HL-60 (cell line): ENCODE measurements at regions not wholly inside any gene's neighbourhood (a gene's known extent, or its start where the extent isn't known, plus 50 kb on each side); places are given as distances from the start of the nearest gene placed in this dataset.

Source experiments
- DNase-seq, 2 experiments: peaks; one replicate each; pipeline ENCODE4 v3.0.0-alpha.2; 2010 to 2020; ENCODE audit warnings: low read depth in 1 of 2, low spot score in 1 of 2
- H3K27ac ChIP-seq: fragments of 250-450 bp; sonication (Bioruptor Pico); replicated peaks from 2 replicates; pipeline ENCODE4 v1.5.1; 2020; ENCODE audit warnings: mild to moderate bottlenecking, moderate library complexity
- H3K27me3 ChIP-seq: fragments of 250-450 bp; sonication (Bioruptor Pico); 2 replicates; pipeline ENCODE4 v1.5.1; 2021; ENCODE audit warnings: mild to moderate bottlenecking, moderate library complexity; ENCODE audit not compliant: insufficient read depth, poor library complexity, severe bottlenecking
- H3K4me3 ChIP-seq: replicated peaks from 2 replicates; pipeline ENCODE4 v1.5.1; 2011; ENCODE audit warnings: mild to moderate bottlenecking, control low read depth, low read length; ENCODE audit not compliant: insufficient read depth
- CTCF ChIP-seq: IDR thresholded peaks from one replicate; pipeline ENCODE4 v1.5.1; 2011; ENCODE audit warnings: low read length, control low read depth, inconsistent platforms; ENCODE audit not compliant: insufficient read depth
- GABPA ChIP-seq: IDR thresholded peaks from 2 replicates; pipeline ENCODE4 v1.6.1; 2012; ENCODE audit warnings: low read depth
- POLR2AphosphoS5 ChIP-seq: IDR thresholded peaks from 2 replicates; pipeline ENCODE4 v1.6.1; 2012; ENCODE audit warnings: low read depth
- REST ChIP-seq: IDR thresholded peaks from 2 replicates; pipeline ENCODE4 v1.6.1; 2012; ENCODE audit warnings: low read depth; ENCODE audit not compliant: insufficient replicate concordance
- SPI1 ChIP-seq: IDR thresholded peaks from 2 replicates; pipeline ENCODE4 v1.6.1; 2012; ENCODE audit warnings: low read depth, mild to moderate bottlenecking, borderline replicate concordance

GRCh38 chr15:96678386-96678785 is 347.9 kb downstream of the NR2F2 start:
- no peak for TF ChIP-seq CTCF
- no peak for TF ChIP-seq REST
- TF ChIP-seq GABPA: no peak
- TF ChIP-seq SPI1: no peak
- no peak for TF ChIP-seq POLR2AphosphoS5
- H3K4me3 ChIP-seq: no peak overlapping the region

GRCh38 chr15:96687388-96688107 is 357.0 kb downstream of the NR2F2 start:
- Histone ChIP-seq H3K27me3 (no peaks in the 10 kb centered on the region), H3K4me3 (no peak overlapping the region), H3K27ac (no peak overlapping the region)
- no peak for DNase-seq
- TF ChIP-seq SPI1 (no peak), GABPA (no peak), CTCF (no peak), REST (no peak), POLR2AphosphoS5 (no peak)

More at GRCh38 chr15:96678386-96678785, 347.9 kb downstream of the NR2F2 start:
- H3K27ac ChIP-seq: no peak overlapping the region
- H3K27me3 ChIP-seq: no peaks in the 10 kb centered on the region
- no peak for DNase-seq

- H3K4me3 ChIP-seq: no peak overlapping the region
- no peaks in the 10 kb centered on the region for H3K27me3 ChIP-seq
- DNase-seq: no peak
- TF ChIP-seq GABPA: no peak
- TF ChIP-seq REST: no peak
- no peak for TF ChIP-seq CTCF
- no peak for TF ChIP-seq SPI1
- TF ChIP-seq POLR2AphosphoS5: no peak
- H3K27ac ChIP-seq: no peak overlapping the region
These were observed 360.2 kb downstream of the NR2F2 start for GRCh38 chr15:96690733-96691132.
